Gastrocnemius medialis (tissue), 4 donors: ENCODE measurements at regions not wholly inside any gene's neighbourhood (a gene's known extent, or its start where the extent isn't known, plus 50 kb on each side); places are given as distances from the start of the nearest gene placed in this dataset.

Source experiments
- ATAC-seq, 2 donors: fragments of 150-250 bp; one replicate each; pipeline ENCODE4 v1.9.1; 2016
- DNase-seq, 2 donors: peaks; one replicate each; pipeline ENCODE4 v3.0.0-alpha.2; 2019
- H3K27ac ChIP-seq, 4 donors: fragments of 200-600 bp; sonication (generic); 1 replicate in 1 of 4; 2 replicates in 3 of 4; pipeline ENCODE4 v1.5.1; 2016 to 2018; ENCODE audit warnings: mild to moderate bottlenecking in 2 of 4, moderate library complexity in 1 of 4
- H3K27me3 ChIP-seq, 3 donors: fragments of 200-600 bp; sonication (generic) in 2 of 3; 1 replicate in 1 of 3; 2 replicates in 2 of 3; pipeline versions ENCODE4 v1.5.1 to v1.6.0; 2016 to 2019; ENCODE audit warnings: mild to moderate bottlenecking in 1 of 3, moderate library complexity in 1 of 3
- H3K36me3 ChIP-seq, 2 donors: fragments of 200-600 bp; sonication (generic) in 1 of 2; one replicate each; pipeline ENCODE4 v1.5.1; 2017 to 2018
- H3K4me1 ChIP-seq, 2 donors: fragments of 200-600 bp; sonication (generic) in 1 of 2; one replicate each; pipeline ENCODE4 v1.5.1; 2016 to 2017; ENCODE audit warnings: mild to moderate bottlenecking in 2 of 2
- H3K4me3 ChIP-seq, 4 donors: fragments of 200-600 bp; sonication (generic) in 3 of 4; 1 replicate in 1 of 4; 2 replicates in 3 of 4; pipeline ENCODE4 v1.5.1; 2016 to 2019; ENCODE audit warnings: mild to moderate bottlenecking in 2 of 4
- H3K9me3 ChIP-seq, 3 donors: fragments of 200-600 bp; sonication (generic) in 2 of 3; 1 replicate in 1 of 3; 2 replicates in 2 of 3; pipeline ENCODE4 v1.5.1; 2016 to 2019
- POLR2A ChIP-seq, 2 donors: fragments of 450-650 bp; IDR thresholded peaks; one replicate each; pipeline ENCODE4 v1.6.1; 2017; ENCODE audit warnings: antibody characterized with exemption in 2 of 2, mild to moderate bottlenecking in 2 of 2, moderate library complexity in 2 of 2
- in situ Hi-C, 4 donors: fragments of 200-750 bp; cut with MboI; loops; one replicate each; pipeline versions ENCODE4 v1.15.0 to v1.8.0; 2017; ENCODE audit warnings: low sequenced_read_pairs in 4 of 4
- intact Hi-C: fragments of 100-400 bp; cut with DNase I; formaldehyde crosslinking; loops from one replicate; pipeline ENCODE4 v1.15.1; 2023; ENCODE audit warnings: low total_unique reads
- TF ChIP-seq, protein P1 (sequence below), 5 experiments: fragments of 450-650 bp in 3 of 5; fragments of 200-600 bp in 2 of 5; sonication (generic) in 2 of 5; IDR thresholded peaks in 4 of 5; conservative IDR thresholded peaks in 1 of 5; 1 replicate in 4 of 5; 2 replicates in 1 of 5; pipeline ENCODE4 v1.5.1; 2016 to 2019; ENCODE audit warnings: antibody characterized with exemption in 5 of 5, mild to moderate bottlenecking in 3 of 5, moderate library complexity in 3 of 5

- Histone ChIP-seq H3K9me3 (no peaks in the 10 kb centered on the region), H3K36me3 (no peaks in the 10 kb centered on the region), H3K4me1 (peaks cover 4 to 12% of the 10 kb centered on the region in 2 donors), H3K27ac (peak overlapping the region in 1 of 4 donors; percentile 13), H3K27me3 (peaks cover 0 to 9% (median 7%) of the 10 kb centered on the region in 3 donors), H3K4me3 (no peak overlapping the region)
- TF ChIP-seq, protein P1, sequence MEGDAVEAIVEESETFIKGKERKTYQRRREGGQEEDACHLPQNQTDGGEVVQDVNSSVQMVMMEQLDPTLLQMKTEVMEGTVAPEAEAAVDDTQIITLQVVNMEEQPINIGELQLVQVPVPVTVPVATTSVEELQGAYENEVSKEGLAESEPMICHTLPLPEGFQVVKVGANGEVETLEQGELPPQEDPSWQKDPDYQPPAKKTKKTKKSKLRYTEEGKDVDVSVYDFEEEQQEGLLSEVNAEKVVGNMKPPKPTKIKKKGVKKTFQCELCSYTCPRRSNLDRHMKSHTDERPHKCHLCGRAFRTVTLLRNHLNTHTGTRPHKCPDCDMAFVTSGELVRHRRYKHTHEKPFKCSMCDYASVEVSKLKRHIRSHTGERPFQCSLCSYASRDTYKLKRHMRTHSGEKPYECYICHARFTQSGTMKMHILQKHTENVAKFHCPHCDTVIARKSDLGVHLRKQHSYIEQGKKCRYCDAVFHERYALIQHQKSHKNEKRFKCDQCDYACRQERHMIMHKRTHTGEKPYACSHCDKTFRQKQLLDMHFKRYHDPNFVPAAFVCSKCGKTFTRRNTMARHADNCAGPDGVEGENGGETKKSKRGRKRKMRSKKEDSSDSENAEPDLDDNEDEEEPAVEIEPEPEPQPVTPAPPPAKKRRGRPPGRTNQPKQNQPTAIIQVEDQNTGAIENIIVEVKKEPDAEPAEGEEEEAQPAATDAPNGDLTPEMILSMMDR (IDR thresholded peaks at IDR 0.05 in 4 of 5, conservative IDR thresholded peaks at IDR 0.05 in 1 of 5) = no peak
- ATAC-seq = peak in 1 of 2 donors; percentile 89
- in situ Hi-C loops = loop anchor here (10.0 to 25.0 kb wide), 4 partner anchors 909 to 1566 kb away; no protein-coding TSS in a partner anchor
- DNase-seq = no peak
- intact Hi-C loops = no loop called here
Observed at GRCh38 chr19:30671622-30672051, 299.5 kb downstream of the ZNF536 start.

DNA sequence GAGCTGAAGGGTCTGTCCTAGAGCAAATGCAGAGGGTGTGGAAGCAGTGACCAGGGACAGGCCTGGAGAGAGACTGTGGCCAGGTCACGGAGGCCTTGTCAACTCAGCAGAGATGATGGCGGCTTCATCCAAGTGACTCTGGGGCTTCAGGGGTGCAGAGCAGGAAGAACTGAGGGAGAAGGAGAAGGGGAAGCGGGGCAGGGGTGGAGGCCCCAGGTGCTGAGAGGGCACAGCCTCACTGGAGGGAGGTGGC, 299.1 kb downstream of the ZNF536 start:
- in situ Hi-C loops (loop anchor here (10.0 to 25.0 kb wide), 4 partner anchors 909 to 1566 kb away; no protein-coding TSS in a partner anchor), intact Hi-C loops (no loop called here)
- no peak overlapping the region for H3K4me3 ChIP-seq
- no peaks in the 10 kb centered on the region for H3K9me3 ChIP-seq
- no peaks in the 10 kb centered on the region for H3K36me3 ChIP-seq
- peaks cover 4 to 12% of the 10 kb centered on the region in 2 donors for H3K4me1 ChIP-seq
- H3K27me3 ChIP-seq = peaks cover 0 to 9% (median 7%) of the 10 kb centered on the region in 3 donors
- peak overlapping the region in 1 of 4 donors; percentile 13 for H3K27ac ChIP-seq
- DNase-seq (no peak), ATAC-seq (no peak)
- TF ChIP-seq, protein P1 (IDR thresholded peaks at IDR 0.05 in 4 of 5, conservative IDR thresholded peaks at IDR 0.05 in 1 of 5) = no peak
- TF ChIP-seq POLR2A (IDR thresholded peaks at IDR 0.05) = no peak

DNA sequence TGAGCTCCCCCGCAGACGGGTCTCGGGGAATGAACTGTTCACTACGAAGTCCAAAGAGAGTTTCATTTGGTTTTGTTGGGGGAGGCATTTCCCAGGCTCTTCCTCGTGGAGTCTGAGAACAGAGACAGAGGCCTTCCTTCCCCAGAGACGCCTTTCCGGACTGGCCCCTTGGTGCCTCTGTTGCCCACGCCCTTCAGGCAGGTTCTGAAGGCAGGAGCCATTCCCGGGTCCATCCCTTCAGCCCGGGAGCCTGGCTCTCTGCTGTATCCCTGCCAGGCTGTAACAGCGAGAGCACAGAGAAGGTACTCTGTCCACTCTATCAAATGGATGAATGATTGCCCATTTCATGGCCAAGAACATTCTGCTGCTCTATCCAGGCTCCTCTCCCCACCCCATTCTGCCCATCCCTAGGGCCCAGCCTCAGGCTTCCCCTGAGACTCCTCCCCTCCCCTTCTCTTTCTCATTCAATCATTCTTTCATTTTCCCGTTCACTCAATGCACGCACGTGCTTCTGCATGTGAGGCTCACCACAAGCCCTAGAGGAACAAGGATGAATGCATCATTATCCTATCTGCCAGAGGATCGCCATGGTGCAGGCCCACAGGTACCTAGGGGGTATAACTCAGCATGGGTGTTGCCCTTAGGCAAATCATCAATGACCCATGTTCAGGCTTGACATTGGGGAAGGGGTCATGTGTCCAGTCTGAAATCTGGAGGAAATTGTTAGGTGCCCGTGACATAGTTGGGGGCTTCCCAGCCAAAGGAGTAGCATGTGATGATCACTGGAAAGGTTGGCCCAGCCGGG, 298.6 kb downstream of the ZNF536 start:
- Histone ChIP-seq H3K27ac (peak overlapping the region in 1 of 4 donors; percentile 13), H3K9me3 (no peaks in the 10 kb centered on the region), H3K4me3 (no peak overlapping the region), H3K36me3 (no peaks in the 10 kb centered on the region), H3K27me3 (peaks cover 0 to 9% (median 7%) of the 10 kb centered on the region in 3 donors), H3K4me1 (peaks cover 4 to 12% of the 10 kb centered on the region in 2 donors)
- TF ChIP-seq POLR2A (IDR thresholded peaks at IDR 0.05) = no peak
- TF ChIP-seq, protein P1 (IDR thresholded peaks at IDR 0.05 in 4 of 5, conservative IDR thresholded peaks at IDR 0.05 in 1 of 5) = no peak
- intact Hi-C loops (no loop called here), in situ Hi-C loops (loop anchor here (10.0 to 25.0 kb wide), 4 partner anchors 908 to 1567 kb away; no protein-coding TSS in a partner anchor)
- DNase-seq = no peak
- no peak for ATAC-seq

DNA sequence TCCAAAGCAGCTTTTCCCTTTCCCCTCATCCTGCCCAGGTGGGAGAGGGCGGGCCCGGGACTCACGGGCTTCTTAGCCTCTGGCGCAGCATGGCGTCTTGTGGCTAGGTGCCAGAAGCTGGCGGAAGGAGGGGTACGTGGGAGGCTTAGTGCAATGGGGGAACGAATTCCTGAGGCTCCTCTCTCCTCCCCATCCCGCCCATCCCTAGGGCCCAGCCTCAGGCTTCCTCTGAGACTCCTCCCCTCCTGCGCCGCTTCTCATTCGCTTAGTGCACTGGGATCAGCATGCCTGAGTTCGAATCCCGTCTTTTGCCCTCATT, 297.8 kb downstream of the ZNF536 start:
- intact Hi-C loops (no loop called here), in situ Hi-C loops (loop anchor here (10.0 to 25.0 kb wide), 4 partner anchors 908 to 1567 kb away; no protein-coding TSS in a partner anchor)
- no peak overlapping the region for H3K27ac ChIP-seq
- H3K27me3 ChIP-seq = peaks cover 0 to 9% (median 7%) of the 10 kb centered on the region in 3 donors
- peaks cover 4 to 12% of the 10 kb centered on the region in 2 donors for H3K4me1 ChIP-seq
- no peaks in the 10 kb centered on the region for H3K9me3 ChIP-seq
- no peak for TF ChIP-seq POLR2A (IDR thresholded peaks at IDR 0.05)
- TF ChIP-seq, protein P1 (IDR thresholded peaks at IDR 0.05 in 4 of 5, conservative IDR thresholded peaks at IDR 0.05 in 1 of 5) = no peak
- no peak overlapping the region for H3K4me3 ChIP-seq
- ATAC-seq (no peak), DNase-seq (no peak)
- H3K36me3 ChIP-seq = no peaks in the 10 kb centered on the region
